ENCODE measurements at regions not wholly inside any gene's neighbourhood (a gene's known extent, or its start where the extent isn't known, plus 50 kb on each side); places are given as distances from the start of the nearest gene placed in this dataset.

- TF ChIP-seq, protein P1, sequence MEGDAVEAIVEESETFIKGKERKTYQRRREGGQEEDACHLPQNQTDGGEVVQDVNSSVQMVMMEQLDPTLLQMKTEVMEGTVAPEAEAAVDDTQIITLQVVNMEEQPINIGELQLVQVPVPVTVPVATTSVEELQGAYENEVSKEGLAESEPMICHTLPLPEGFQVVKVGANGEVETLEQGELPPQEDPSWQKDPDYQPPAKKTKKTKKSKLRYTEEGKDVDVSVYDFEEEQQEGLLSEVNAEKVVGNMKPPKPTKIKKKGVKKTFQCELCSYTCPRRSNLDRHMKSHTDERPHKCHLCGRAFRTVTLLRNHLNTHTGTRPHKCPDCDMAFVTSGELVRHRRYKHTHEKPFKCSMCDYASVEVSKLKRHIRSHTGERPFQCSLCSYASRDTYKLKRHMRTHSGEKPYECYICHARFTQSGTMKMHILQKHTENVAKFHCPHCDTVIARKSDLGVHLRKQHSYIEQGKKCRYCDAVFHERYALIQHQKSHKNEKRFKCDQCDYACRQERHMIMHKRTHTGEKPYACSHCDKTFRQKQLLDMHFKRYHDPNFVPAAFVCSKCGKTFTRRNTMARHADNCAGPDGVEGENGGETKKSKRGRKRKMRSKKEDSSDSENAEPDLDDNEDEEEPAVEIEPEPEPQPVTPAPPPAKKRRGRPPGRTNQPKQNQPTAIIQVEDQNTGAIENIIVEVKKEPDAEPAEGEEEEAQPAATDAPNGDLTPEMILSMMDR (IDR thresholded peaks at IDR 0.05), result no peak
- no peak for TF ChIP-seq REST (IDR thresholded peaks at IDR 0.05; ENCODE audit: low read depth, low read length)
- no peak for TF ChIP-seq RXRA (IDR thresholded peaks at IDR 0.05; ENCODE audit: borderline replicate concordance, low read depth)
Observed at GRCh38 chr5:57783693-57784092, 301.1 kb upstream of the ACTBL2 start.
